BJ (cell line): ENCODE measurements at regions not wholly inside any gene's neighbourhood (a gene's known extent, or its start where the extent isn't known, plus 50 kb on each side); places are given as distances from the start of the nearest gene placed in this dataset.

Experiments used
- CTCF ChIA-PET: fragments of 350-600 bp; formaldehyde crosslinking; extraction: SDS; loops from one replicate; lab custom pipeline; 2021; ENCODE audit warnings: antibody characterized with exemption, inconsistent platforms; lab: Yijun Ruan, JAX
- POLR2A ChIA-PET: fragments of 300-600 bp; sonication (Branson Sonifier 250); formaldehyde crosslinking; extraction: SDS; loops from one replicate; lab custom pipeline; 2021; ENCODE audit warnings: antibody characterized with exemption; lab: Charles Lee
- DNase-seq: peaks from one replicate; pipeline ENCODE4 v3.0.0-alpha.2; 2011; ENCODE audit warnings: low read depth
- H3K27me3 ChIP-seq: 2 replicates; pipeline ENCODE4 v1.6.0; 2011; ENCODE audit warnings: low read length; ENCODE audit not compliant: control insufficient read depth, insufficient read depth
- H3K36me3 ChIP-seq: 2 replicates; pipeline ENCODE4 v1.5.1; 2011; ENCODE audit warnings: low read length; ENCODE audit not compliant: control insufficient read depth, insufficient read depth
- H3K4me3 ChIP-seq: 2 replicates; pipeline ENCODE4 v1.5.1; 2011; ENCODE audit warnings: low read depth, mild to moderate bottlenecking, control low read depth, low read length
- CTCF ChIP-seq: IDR thresholded peaks from 2 replicates; pipeline ENCODE4 v1.5.1; 2011; ENCODE audit warnings: low read depth, mild to moderate bottlenecking, control low read depth, inconsistent platforms, low read length, moderate library complexity; ENCODE audit not compliant: insufficient read depth

GRCh38 chr14:100405760-100406455 lies 82.8 kb downstream of the SLC25A47 start:
- H3K4me3 ChIP-seq, result no peak overlapping the region
- DNase-seq, result no peak
- no peak for TF ChIP-seq CTCF
- POLR2A ChIA-PET, result no interaction called here
- no peaks in the 10 kb centered on the region for H3K27me3 ChIP-seq
- CTCF ChIA-PET, result interaction anchor here (0.6 to 3.1 kb wide), 4 partner anchors 10 to 1890 kb away, joined by 3 to 11 read pairs (median 7); no protein-coding TSS in a partner anchor
- no peaks in the 10 kb centered on the region for H3K36me3 ChIP-seq

- ChIA-PET POLR2A (no interaction called here), CTCF (interaction anchor here (0.6 to 2.9 kb wide), 3 partner anchors 11 to 242 kb away, joined by 4 to 13 read pairs (median 6); no protein-coding TSS in a partner anchor)
- no peak for DNase-seq
Measured at GRCh38 chr14:100406505-100407131, 83.5 kb downstream of the SLC25A47 start.

GRCh38 chr14:100407376-100408102 lies 84.4 kb downstream of the SLC25A47 start:
- no peak for DNase-seq
- Histone ChIP-seq H3K36me3 (no peaks in the 10 kb centered on the region), H3K27me3 (no peaks in the 10 kb centered on the region), H3K4me3 (no peak overlapping the region)
- CTCF ChIA-PET, result interaction anchor here (0.6 to 2.9 kb wide), 4 partner anchors 10 to 241 kb away, joined by 4 to 13 read pairs (median 6); no protein-coding TSS in a partner anchor
- no peak for TF ChIP-seq CTCF
- POLR2A ChIA-PET, result no interaction called here

More at GRCh38 chr14:100406505-100407131, 83.5 kb downstream of the SLC25A47 start:
- no peak for TF ChIP-seq CTCF
- H3K4me3 ChIP-seq, result no peak overlapping the region
- H3K36me3 ChIP-seq, result no peaks in the 10 kb centered on the region
- no peaks in the 10 kb centered on the region for H3K27me3 ChIP-seq

- Histone ChIP-seq H3K36me3 (no peaks in the 10 kb centered on the region), H3K27me3 (no peaks in the 10 kb centered on the region), H3K4me3 (no peak overlapping the region)
- ChIA-PET CTCF (interaction anchor here (0.6 to 2.9 kb wide), 4 partner anchors 9 to 139 kb away, joined by 3 to 13 read pairs (median 4); no protein-coding TSS in a partner anchor), POLR2A (no interaction called here)
- DNase-seq, result no peak
- no peak for TF ChIP-seq CTCF
Measured at GRCh38 chr14:100408350-100409002, 85.3 kb downstream of the SLC25A47 start.

GRCh38 chr14:100409003-100409360 lies 85.8 kb downstream of the SLC25A47 start:
- POLR2A ChIA-PET, result no interaction called here

More at GRCh38 chr14:100409003-100409360, 85.8 kb downstream of the SLC25A47 start:
- TF ChIP-seq CTCF, result no peak
- Histone ChIP-seq H3K27me3 (no peaks in the 10 kb centered on the region), H3K4me3 (no peak overlapping the region), H3K36me3 (no peaks in the 10 kb centered on the region)
- no peak for DNase-seq
- CTCF ChIA-PET, result interaction anchor here (0.6 to 2.9 kb wide), 4 partner anchors 8 to 140 kb away, joined by 3 to 13 read pairs (median 4); no protein-coding TSS in a partner anchor
